ENCODE measurements at regions not wholly inside any gene's neighbourhood (a gene's known extent, or its start where the extent isn't known, plus 50 kb on each side); places are given as distances from the start of the nearest gene placed in this dataset.

DNA sequence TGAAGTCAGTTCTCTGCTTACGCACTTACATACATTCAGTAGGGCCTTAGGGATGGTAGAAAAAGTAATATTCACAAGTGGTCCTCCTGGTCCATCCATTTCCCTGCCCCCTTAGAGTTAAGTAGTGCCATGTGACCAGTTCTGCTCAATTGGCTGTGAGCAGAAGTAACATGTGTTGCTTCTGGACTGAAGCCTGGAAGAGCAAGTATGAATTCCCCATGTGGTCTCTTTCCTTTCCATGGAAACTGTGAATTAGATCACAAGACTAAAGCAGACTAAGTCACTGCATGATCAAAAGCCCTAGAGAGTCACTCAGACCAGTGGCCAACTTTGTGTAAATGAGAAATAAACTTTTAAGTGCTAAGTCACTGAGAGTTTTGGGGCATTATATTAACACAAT, 341.7 kb upstream of the CADM1 start:
- no peaks in the 10 kb centered on the region for H3K36me3 ChIP-seq (ENCODE audit: control insufficient read depth in 4 of 4, insufficient read depth in 3 of 4, low read depth in 1 of 4, low read length in 3 of 4)
- H3K4me3 ChIP-seq (ENCODE audit: low read depth in 1 of 3, low read length in 3 of 3): no peak overlapping the region
- DNase-seq (ENCODE audit: low spot score): no peak
- H3K27ac ChIP-seq (ENCODE audit: low read depth in 1 of 2, low read length in 2 of 2): no peak overlapping the region
- no peak for TF ChIP-seq HNF4G (IDR thresholded peaks at IDR 0.05)
- TF ChIP-seq, protein P1, sequence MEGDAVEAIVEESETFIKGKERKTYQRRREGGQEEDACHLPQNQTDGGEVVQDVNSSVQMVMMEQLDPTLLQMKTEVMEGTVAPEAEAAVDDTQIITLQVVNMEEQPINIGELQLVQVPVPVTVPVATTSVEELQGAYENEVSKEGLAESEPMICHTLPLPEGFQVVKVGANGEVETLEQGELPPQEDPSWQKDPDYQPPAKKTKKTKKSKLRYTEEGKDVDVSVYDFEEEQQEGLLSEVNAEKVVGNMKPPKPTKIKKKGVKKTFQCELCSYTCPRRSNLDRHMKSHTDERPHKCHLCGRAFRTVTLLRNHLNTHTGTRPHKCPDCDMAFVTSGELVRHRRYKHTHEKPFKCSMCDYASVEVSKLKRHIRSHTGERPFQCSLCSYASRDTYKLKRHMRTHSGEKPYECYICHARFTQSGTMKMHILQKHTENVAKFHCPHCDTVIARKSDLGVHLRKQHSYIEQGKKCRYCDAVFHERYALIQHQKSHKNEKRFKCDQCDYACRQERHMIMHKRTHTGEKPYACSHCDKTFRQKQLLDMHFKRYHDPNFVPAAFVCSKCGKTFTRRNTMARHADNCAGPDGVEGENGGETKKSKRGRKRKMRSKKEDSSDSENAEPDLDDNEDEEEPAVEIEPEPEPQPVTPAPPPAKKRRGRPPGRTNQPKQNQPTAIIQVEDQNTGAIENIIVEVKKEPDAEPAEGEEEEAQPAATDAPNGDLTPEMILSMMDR (IDR thresholded peaks at IDR 0.05; ENCODE audit: low read depth, low read length, missing input control): no peak
- TF ChIP-seq, protein P2, sequence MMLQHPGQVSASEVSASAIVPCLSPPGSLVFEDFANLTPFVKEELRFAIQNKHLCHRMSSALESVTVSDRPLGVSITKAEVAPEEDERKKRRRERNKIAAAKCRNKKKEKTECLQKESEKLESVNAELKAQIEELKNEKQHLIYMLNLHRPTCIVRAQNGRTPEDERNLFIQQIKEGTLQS (IDR thresholded peaks at IDR 0.05): no peak
- TF ChIP-seq SP1 (IDR thresholded peaks at IDR 0.05): no peak
- TF ChIP-seq, protein P3, sequence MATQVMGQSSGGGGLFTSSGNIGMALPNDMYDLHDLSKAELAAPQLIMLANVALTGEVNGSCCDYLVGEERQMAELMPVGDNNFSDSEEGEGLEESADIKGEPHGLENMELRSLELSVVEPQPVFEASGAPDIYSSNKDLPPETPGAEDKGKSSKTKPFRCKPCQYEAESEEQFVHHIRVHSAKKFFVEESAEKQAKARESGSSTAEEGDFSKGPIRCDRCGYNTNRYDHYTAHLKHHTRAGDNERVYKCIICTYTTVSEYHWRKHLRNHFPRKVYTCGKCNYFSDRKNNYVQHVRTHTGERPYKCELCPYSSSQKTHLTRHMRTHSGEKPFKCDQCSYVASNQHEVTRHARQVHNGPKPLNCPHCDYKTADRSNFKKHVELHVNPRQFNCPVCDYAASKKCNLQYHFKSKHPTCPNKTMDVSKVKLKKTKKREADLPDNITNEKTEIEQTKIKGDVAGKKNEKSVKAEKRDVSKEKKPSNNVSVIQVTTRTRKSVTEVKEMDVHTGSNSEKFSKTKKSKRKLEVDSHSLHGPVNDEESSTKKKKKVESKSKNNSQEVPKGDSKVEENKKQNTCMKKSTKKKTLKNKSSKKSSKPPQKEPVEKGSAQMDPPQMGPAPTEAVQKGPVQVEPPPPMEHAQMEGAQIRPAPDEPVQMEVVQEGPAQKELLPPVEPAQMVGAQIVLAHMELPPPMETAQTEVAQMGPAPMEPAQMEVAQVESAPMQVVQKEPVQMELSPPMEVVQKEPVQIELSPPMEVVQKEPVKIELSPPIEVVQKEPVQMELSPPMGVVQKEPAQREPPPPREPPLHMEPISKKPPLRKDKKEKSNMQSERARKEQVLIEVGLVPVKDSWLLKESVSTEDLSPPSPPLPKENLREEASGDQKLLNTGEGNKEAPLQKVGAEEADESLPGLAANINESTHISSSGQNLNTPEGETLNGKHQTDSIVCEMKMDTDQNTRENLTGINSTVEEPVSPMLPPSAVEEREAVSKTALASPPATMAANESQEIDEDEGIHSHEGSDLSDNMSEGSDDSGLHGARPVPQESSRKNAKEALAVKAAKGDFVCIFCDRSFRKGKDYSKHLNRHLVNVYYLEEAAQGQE (IDR thresholded peaks at IDR 0.05): no peak
- TF ChIP-seq RAD21 (IDR thresholded peaks at IDR 0.05): no peak
- TF ChIP-seq, protein P4, sequence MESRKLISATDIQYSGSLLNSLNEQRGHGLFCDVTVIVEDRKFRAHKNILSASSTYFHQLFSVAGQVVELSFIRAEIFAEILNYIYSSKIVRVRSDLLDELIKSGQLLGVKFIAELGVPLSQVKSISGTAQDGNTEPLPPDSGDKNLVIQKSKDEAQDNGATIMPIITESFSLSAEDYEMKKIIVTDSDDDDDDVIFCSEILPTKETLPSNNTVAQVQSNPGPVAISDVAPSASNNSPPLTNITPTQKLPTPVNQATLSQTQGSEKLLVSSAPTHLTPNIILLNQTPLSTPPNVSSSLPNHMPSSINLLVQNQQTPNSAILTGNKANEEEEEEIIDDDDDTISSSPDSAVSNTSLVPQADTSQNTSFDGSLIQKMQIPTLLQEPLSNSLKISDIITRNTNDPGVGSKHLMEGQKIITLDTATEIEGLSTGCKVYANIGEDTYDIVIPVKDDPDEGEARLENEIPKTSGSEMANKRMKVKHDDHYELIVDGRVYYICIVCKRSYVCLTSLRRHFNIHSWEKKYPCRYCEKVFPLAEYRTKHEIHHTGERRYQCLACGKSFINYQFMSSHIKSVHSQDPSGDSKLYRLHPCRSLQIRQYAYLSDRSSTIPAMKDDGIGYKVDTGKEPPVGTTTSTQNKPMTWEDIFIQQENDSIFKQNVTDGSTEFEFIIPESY (IDR thresholded peaks at IDR 0.05): no peak
- TF ChIP-seq RXRA (IDR thresholded peaks at IDR 0.05): no peak
- no peak for TF ChIP-seq FOXA1 (IDR thresholded peaks at IDR 0.05)
- TF ChIP-seq EGR1 (IDR thresholded peaks at IDR 0.05; ENCODE audit: low read depth in 2 of 2): no peak
- TF ChIP-seq GABPA (IDR thresholded peaks at IDR 0.05 in 1 of 2, conservative IDR thresholded peaks at IDR 0.05 in 1 of 2): no peak
- no peak for TF ChIP-seq NR2F2 (IDR thresholded peaks at IDR 0.05)
- no peak for TF ChIP-seq YY1 (IDR thresholded peaks at IDR 0.05)
- TF ChIP-seq, protein P5, sequence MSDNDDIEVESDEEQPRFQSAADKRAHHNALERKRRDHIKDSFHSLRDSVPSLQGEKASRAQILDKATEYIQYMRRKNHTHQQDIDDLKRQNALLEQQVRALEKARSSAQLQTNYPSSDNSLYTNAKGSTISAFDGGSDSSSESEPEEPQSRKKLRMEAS (IDR thresholded peaks at IDR 0.05): no peak
- no peak for TF ChIP-seq TAF1 (conservative IDR thresholded peaks at IDR 0.05)
- TF ChIP-seq JUND (IDR thresholded peaks at IDR 0.05): no peak
- TF ChIP-seq FOXA2 (IDR thresholded peaks at IDR 0.05): no peak
- TF ChIP-seq HNF4A (conservative IDR thresholded peaks at IDR 0.05): no peak
- whole genome bisulfite sequencing: 97% methylated on average over 1 of the region's 1 CpG
- H3K9ac ChIP-seq (ENCODE audit: low read depth in 1 of 2, low read length in 2 of 2): no peak overlapping the region
- H3K9me3 ChIP-seq (ENCODE audit: control insufficient read depth in 4 of 4, low read length in 3 of 4): no peaks in the 10 kb centered on the region
- no peaks in the 10 kb centered on the region for H3K4me1 ChIP-seq (ENCODE audit: control insufficient read depth in 4 of 4, insufficient read depth in 4 of 4, low read length in 3 of 4)
- H3K27me3 ChIP-seq (ENCODE audit: control insufficient read depth in 4 of 4, insufficient read depth in 4 of 4, low read length in 3 of 4): no peaks in the 10 kb centered on the region
